Fibroblast of mammary gland (primary cell): ENCODE measurements at regions not wholly inside any gene's neighbourhood (a gene's known extent, or its start where the extent isn't known, plus 50 kb on each side); places are given as distances from the start of the nearest gene placed in this dataset.

Source experiments
- DNase-seq: peaks from one replicate; pipeline ENCODE4 v3.0.0-alpha.2; 2010; ENCODE audit warnings: low read depth
- H3K4me3 ChIP-seq: 2 replicates; pipeline ENCODE4 v1.5.1; 2011; ENCODE audit warnings: low read depth, mild to moderate bottlenecking, low read length, moderate library complexity; ENCODE audit not compliant: control insufficient read depth
- TF ChIP-seq, protein P1 (sequence below): conservative IDR thresholded peaks from 2 replicates; pipeline ENCODE4 v1.5.1; 2011; ENCODE audit warnings: low read depth, low read length, inconsistent platforms; ENCODE audit not compliant: control insufficient read depth, insufficient read depth

GRCh38 chr1:213570487-213570886 is 417.3 kb upstream of the PROX1 start:
- no peak overlapping the region for H3K4me3 ChIP-seq
- TF ChIP-seq, protein P1, sequence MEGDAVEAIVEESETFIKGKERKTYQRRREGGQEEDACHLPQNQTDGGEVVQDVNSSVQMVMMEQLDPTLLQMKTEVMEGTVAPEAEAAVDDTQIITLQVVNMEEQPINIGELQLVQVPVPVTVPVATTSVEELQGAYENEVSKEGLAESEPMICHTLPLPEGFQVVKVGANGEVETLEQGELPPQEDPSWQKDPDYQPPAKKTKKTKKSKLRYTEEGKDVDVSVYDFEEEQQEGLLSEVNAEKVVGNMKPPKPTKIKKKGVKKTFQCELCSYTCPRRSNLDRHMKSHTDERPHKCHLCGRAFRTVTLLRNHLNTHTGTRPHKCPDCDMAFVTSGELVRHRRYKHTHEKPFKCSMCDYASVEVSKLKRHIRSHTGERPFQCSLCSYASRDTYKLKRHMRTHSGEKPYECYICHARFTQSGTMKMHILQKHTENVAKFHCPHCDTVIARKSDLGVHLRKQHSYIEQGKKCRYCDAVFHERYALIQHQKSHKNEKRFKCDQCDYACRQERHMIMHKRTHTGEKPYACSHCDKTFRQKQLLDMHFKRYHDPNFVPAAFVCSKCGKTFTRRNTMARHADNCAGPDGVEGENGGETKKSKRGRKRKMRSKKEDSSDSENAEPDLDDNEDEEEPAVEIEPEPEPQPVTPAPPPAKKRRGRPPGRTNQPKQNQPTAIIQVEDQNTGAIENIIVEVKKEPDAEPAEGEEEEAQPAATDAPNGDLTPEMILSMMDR = no peak
- peak; percentile 36 for DNase-seq

DNA sequence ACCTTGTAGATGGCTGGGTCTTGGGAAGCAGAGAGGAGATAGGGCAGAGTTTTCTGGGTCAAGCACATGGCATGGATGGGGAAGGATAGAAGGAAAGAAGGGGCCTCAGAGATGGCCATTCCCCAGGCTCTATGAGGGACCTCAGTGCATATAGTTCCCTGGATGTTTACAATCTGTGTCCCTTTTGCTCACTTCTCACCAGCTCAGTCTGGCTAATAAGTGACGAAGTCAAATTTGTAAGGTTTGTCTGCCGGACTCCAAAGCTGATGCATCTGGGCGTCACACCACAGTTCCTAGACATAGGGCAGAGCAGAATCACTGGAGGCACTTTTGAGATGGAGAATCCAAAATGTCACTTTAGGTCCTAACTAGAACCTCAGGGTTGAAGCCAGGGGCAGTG is 416.4 kb upstream of the PROX1 start:
- TF ChIP-seq, protein P1 = no peak
- no peak for DNase-seq

DNA sequence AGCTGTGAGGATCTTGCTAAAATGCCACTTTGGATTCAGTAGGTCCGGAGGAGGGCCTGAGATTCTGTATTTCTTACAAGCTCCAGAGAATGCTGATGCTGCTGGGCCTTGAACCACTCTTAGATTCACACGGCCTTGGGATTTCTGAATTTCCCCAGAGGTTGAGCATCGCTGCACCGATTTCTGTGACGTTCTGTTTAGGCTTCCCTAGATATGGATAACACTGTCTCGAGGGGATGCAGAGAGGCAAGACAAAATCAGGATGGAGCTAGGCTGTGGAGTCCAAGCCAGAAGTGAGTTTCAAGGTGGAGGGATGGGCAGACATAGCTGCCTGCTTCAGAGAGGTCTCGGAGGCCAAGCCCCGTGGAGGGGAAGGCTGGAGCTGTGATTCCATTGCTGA is 415.9 kb upstream of the PROX1 start:
- DNase-seq = no peak

More for the DNA sequence above, 416.4 kb upstream of the PROX1 start:
- no peak overlapping the region for H3K4me3 ChIP-seq

DNA sequence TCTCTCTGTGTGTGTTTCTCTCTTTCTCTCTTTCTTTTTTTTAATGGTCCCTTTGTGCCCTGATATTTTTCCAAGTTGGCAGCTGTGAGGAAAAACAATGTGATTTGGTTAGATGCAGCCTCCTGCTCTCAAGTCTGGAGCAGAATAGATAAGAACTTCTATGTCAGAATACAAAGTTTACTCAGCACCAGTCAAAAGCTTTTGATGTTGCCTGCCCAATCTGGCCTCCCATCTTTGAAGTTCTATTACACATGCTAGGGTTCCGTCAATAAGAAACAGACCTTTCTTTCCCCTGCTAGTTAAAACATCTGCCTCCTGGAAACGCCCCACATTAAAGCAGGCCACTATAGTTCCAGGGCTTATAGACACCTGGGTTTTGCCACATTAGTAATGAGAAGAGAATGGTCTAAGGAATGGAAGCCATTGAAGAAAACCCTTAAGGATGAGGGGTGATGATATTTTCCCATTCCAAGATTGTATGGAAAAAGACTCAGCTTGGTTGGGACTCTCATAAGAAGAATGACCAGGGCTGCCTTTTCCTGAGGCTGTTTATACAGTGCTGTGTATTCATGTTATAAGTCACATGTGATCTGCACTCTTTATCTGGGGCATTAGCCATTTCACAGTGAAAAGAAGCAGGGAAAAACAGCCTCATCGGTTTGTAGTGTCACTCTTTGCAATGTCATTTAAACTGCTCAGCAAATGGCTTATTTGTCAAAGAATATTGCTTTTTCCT is 414.7 kb upstream of the PROX1 start:
- H3K4me3 ChIP-seq = no peak overlapping the region
- no peak for DNase-seq
- TF ChIP-seq, protein P1 = no peak

More for the DNA sequence above, 415.9 kb upstream of the PROX1 start:
- TF ChIP-seq, protein P1 = no peak
- H3K4me3 ChIP-seq = no peak overlapping the region

DNA sequence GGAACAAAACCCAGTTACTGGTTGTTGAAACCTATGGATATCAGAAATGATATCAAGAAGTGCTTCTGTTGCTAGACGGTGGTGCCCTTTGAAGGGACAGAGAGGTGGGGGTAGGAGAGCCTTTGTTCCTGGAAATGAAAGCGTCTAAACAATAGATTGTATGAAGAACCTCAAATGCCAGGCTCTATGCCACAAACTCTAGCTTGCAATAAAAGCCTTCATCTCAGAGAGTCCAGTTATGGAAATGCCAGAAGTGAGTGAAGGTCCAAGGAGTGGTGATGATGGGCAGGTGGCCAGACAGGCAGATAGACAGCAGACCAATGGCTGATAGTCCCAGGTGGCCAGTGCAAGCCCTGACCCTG is 414.1 kb upstream of the PROX1 start:
- no peak overlapping the region for H3K4me3 ChIP-seq
- TF ChIP-seq, protein P1 = no peak
- DNase-seq = no peak

- TF ChIP-seq, protein P1 = no peak
- no peak overlapping the region for H3K4me3 ChIP-seq
Observed at GRCh38 chr1:213582976-213583567, 404.7 kb upstream of the PROX1 start.

More at GRCh38 chr1:213582976-213583567, 404.7 kb upstream of the PROX1 start:
- no peak for DNase-seq
